Breast epithelium (tissue), 3 donors: ENCODE measurements at regions not wholly inside any gene's neighbourhood (a gene's known extent, or its start where the extent isn't known, plus 50 kb on each side); places are given as distances from the start of the nearest gene placed in this dataset.
"Not testable (repeated sequence)": the region's sequence is repeated elsewhere in the genome, so short reads cannot be mapped to it uniquely, and the experiment has no call there.

Experiments used
- POLR2A ChIP-seq: fragments of 450-650 bp; IDR thresholded peaks from one replicate; pipeline ENCODE4 v1.6.1; 2016; ENCODE audit warnings: antibody characterized with exemption, mild to moderate bottlenecking, moderate library complexity
- TF ChIP-seq, protein P1 (sequence below), 3 donors: fragments of 450-650 bp; IDR thresholded peaks; one replicate each; pipeline ENCODE4 v1.5.1; 2016 to 2017; ENCODE audit warnings: antibody characterized with exemption in 3 of 3, mild to moderate bottlenecking in 3 of 3, moderate library complexity in 3 of 3

- TF ChIP-seq POLR2A = not testable (repeated sequence)
- TF ChIP-seq, protein P1, sequence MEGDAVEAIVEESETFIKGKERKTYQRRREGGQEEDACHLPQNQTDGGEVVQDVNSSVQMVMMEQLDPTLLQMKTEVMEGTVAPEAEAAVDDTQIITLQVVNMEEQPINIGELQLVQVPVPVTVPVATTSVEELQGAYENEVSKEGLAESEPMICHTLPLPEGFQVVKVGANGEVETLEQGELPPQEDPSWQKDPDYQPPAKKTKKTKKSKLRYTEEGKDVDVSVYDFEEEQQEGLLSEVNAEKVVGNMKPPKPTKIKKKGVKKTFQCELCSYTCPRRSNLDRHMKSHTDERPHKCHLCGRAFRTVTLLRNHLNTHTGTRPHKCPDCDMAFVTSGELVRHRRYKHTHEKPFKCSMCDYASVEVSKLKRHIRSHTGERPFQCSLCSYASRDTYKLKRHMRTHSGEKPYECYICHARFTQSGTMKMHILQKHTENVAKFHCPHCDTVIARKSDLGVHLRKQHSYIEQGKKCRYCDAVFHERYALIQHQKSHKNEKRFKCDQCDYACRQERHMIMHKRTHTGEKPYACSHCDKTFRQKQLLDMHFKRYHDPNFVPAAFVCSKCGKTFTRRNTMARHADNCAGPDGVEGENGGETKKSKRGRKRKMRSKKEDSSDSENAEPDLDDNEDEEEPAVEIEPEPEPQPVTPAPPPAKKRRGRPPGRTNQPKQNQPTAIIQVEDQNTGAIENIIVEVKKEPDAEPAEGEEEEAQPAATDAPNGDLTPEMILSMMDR (IDR thresholded peaks at IDR 0.05) = not testable (repeated sequence)
Observed at GRCh38 chr13:59292240-59292639, 871.5 kb downstream of the DIAPH3 start.
